ENCODE measurements at regions not wholly inside any gene's neighbourhood (a gene's known extent, or its start where the extent isn't known, plus 50 kb on each side); places are given as distances from the start of the nearest gene placed in this dataset.

GRCh38 chr20:52780462-52780861 lies 191.7 kb upstream of the TSHZ2 start:
- no peak for TF ChIP-seq CTCF (IDR thresholded peaks at IDR 0.05)
- no peak for TF ChIP-seq ARID4B (CRISPR knock-in tag; IDR thresholded peaks at IDR 0.05; ENCODE audit: borderline replicate concordance)
- no peak for TF ChIP-seq IRF1 (CRISPR knock-in tag; IDR thresholded peaks at IDR 0.05)
- no peak for TF ChIP-seq SP1 (CRISPR knock-in tag; conservative IDR thresholded peaks at IDR 0.05)
- no peak for TF ChIP-seq USF2 (CRISPR knock-in tag; IDR thresholded peaks at IDR 0.05)
- TF ChIP-seq NR2C2 (CRISPR knock-in tag; IDR thresholded peaks at IDR 0.05): no peak
- no peak for TF ChIP-seq ZNF416 (CRISPR knock-in tag; IDR thresholded peaks at IDR 0.05)
- no peak for TF ChIP-seq MYBL2 (CRISPR knock-in tag; IDR thresholded peaks at IDR 0.05)

Data from WTC11 (cell line).